ENCODE measurements at regions not wholly inside any gene's neighbourhood (a gene's known extent, or its start where the extent isn't known, plus 50 kb on each side); places are given as distances from the start of the nearest gene placed in this dataset.
"Not testable (repeated sequence)": the region's sequence is repeated elsewhere in the genome, so short reads cannot be mapped to it uniquely, and the experiment has no call there.

DNA sequence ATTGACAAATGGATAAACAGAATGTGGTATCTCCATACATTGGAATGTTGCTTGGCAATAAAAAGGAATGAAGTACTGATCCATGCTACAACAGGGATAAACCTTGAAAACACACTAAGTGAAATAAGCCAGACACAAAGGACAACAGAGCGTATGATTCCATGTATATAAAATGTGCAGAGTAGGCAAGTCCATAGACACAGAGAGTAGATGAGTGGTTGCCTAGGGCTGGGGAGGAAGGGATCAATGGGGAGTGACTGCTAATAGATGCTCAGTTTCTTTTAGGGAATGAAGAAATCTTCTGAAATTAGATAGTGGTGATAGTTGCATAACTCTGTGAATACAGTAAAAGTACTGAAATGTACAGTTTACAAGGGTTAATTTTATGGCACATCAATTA lies 59.4 kb upstream of the SMURF2 start:
- DNase-seq: not testable (repeated sequence)

DNA sequence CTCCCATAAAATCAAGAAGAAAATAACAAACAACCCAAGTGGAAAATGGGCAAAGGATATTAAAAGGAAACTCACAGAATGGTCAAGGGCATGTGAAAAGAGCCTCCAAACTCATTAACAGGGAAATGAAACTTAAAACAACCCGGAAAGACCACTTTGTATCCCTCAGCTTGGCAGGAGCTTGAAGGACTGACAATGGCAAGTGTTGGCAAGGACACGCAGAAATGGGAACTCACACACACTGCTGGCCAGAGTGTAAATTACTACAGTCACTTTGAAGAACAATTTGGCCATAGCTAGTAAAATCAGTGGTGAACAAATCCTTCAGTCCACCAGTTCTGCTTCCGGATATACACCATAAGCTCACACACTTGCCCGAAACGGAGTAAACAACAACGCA lies 58.1 kb upstream of the SMURF2 start:
- not testable (repeated sequence) for DNase-seq

DNA sequence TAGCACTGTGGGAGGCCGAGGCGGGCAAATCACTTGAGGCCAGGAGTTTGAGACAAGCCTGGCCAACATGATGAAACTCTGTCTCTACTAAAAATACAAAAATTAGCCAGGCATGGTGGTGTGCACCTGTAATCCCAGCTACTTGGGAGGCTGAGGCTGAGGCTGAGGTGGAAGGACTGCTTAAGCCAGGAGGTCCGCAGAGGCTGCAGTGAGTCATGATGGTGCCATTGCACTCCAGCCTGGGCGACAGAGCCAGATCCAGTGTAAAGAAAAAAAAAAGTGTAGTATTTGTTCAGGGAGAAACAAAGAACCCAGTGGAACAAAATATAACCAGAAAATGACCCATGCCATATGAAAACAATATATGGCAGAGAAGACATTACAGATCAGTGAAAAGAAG lies 57.4 kb upstream of the SMURF2 start:
- DNase-seq: not testable (repeated sequence)

DNA sequence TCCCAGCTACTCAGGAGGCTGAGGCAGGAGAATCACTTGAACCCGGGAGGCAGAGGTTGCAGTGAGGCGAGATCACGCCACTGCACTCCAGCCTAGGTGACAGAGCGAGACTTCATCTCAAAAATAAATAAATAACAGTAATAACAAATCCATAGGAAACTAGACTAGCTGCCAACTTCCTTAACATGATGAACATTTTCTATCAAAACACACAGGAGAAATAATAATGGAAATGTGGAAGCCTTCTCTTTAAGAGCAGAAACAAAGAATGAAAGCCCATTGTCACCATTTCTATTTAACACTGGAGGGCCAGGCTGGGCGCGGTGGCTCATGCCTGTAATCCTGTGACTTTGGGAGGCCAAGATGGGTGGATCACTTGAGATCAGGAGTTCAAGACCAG lies 56.7 kb upstream of the SMURF2 start:
- not testable (repeated sequence) for DNase-seq

DNA sequence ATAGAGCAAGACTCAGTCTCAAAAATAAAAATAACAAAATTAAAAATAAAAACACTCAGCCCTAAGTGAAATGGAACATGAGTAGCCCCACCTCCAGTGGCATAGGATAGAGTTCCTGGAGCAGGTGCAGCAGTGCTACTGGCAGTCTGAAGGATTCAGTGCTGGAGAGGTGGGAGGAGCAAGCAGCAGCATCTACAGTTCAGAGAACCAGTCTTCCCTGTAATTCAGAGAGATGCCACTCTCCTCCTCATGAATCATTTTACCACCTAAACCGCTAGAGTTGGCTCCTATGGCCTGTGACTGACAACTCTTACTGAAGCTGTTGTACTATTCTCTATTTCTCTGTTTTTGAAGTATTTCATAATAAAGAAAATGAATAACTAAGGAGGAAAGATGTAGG lies 56.0 kb upstream of the SMURF2 start:
- DNase-seq: no peak

DNA sequence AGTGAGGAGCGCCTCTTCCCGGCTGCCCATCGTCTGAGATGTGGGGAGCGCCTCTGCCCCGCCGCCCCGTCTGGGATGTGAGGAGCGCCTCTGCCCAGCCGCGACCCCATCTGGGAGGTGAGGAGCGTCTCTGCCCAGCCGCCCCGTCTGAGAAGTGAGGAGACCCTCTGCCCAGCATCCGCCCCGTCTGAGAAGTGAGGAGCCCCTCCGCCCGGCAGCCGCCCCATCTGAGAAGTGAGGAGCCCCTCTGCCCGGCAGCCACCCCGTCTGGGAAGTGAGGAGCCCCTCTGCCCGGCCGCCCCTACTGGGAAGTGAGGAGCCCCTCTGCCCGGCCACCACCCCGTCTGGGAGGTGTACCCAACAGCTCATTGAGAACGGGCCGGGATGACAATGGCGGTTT lies 54.4 kb upstream of the SMURF2 start:
- DNase-seq: not testable (repeated sequence)

DNA sequence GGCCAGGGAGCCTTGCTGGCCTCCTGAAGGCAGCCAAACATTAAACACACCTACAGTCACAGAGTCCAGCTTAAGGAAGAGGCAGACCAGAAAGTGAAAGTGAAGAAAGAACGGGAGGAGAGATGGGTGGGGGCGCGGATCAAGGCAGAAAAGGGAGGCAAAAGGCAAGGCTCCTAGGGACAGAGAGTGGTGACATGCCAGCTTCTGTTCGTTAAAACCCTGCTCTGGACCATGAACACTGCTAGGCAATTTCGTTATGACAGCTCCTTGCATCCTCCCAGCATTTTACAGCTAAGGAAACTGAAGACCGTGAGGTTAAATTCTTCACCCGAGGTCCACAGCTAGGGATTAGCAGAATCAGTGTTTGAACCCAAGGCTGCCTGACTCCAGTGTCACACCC lies 51.7 kb upstream of the SMURF2 start:
- DNase-seq: not testable (repeated sequence)

DNA sequence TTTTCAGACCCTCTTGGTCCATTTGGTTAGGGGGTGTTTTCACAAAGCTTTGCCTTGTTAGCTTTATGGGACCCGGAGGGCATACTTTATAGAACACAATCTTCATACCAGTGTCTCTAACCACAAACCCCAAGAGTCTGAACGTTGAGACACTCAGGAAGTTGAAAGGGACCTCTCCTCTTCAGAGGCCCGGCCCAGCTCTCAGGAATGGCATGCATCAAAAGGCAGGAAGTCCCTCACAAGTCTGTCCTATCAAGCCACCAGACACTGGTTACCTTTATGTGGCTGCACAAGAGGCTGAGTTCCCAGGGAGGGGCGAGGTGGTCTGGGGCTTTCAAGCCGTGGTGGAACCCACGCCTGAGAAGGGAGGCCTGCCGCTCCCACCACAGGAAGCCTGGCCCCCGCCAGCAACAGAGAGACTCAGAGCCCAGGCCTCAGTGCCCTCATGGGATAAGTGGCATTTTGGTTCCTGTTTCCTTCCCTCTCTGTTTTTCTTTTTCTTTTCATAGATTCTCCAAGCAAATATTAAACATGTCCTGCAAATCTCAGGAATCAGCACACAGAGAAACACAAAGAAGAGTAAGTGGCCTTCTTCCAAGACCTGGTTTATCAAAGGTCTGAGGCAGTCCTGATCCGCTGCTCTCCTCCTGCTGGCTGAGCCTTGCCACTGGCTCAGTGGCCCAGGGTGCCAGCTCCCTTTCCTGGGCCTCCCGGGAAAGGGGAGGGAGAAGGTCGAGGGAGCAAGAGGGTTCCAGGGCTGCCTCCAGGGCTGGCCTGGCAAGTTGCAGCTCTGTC lies 50.6 kb upstream of the SMURF2 start:
- not testable (repeated sequence) for DNase-seq

Measured in cerebellar nuclear complex (tissue), 1 donor.